ENCODE measurements at regions not wholly inside any gene's neighbourhood (a gene's known extent, or its start where the extent isn't known, plus 50 kb on each side); places are given as distances from the start of the nearest gene placed in this dataset.
"Not testable (repeated sequence)": the region's sequence is repeated elsewhere in the genome, so short reads cannot be mapped to it uniquely, and the experiment has no call there.

DNA sequence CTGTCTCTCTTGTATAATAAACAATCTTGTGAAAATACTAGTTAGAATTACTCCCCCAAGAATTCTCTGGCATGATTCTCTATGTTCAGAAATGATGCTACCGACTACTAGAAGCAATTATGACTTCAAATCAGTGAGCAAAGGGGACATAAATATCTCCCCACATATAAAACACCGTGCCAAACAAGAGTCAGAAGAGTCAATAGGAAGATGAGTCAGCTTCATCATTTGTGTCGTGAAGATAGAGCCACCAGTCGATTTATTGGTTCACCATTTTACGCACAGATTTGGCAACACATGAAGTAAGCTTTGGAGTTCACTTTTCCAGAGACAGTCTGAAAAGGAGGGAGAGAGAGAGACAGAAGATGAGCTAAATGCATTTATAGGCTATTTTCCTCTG, 650.9 kb downstream of the CCDC85A start:
- no peak overlapping the region for H3K27ac ChIP-seq (ENCODE audit: low read depth, low read length)
- no peaks in the 10 kb centered on the region for H3K27me3 ChIP-seq (ENCODE audit: control insufficient read depth in 3 of 3, insufficient read depth in 3 of 3, low read length in 3 of 3)
- no peaks in the 10 kb centered on the region for H3K9me3 ChIP-seq (ENCODE audit: control insufficient read depth in 3 of 3, low read length in 3 of 3)
- H3K4me1 ChIP-seq (ENCODE audit: control insufficient read depth in 3 of 3, insufficient read depth in 3 of 3, low read length in 3 of 3) = no peaks in the 10 kb centered on the region
- no peak overlapping the region for H3K4me3 ChIP-seq (ENCODE audit: low read length in 3 of 3)
- no peaks in the 10 kb centered on the region for H3K36me3 ChIP-seq (ENCODE audit: control insufficient read depth in 3 of 3, insufficient read depth in 3 of 3, low read length in 3 of 3)
- H3K9ac ChIP-seq (ENCODE audit: low read depth in 1 of 3, low read length in 3 of 3) = no peak overlapping the region

GRCh38 chr2:56840009-56840408, 656.2 kb downstream of the CCDC85A start:
- not testable (repeated sequence) for H3K9me3 ChIP-seq (ENCODE audit: control insufficient read depth in 3 of 3, low read length in 3 of 3); H3K27ac ChIP-seq (ENCODE audit: low read depth, low read length); H3K9ac ChIP-seq (ENCODE audit: low read depth in 1 of 3, low read length in 3 of 3); H3K4me3 ChIP-seq (ENCODE audit: low read length in 3 of 3); H3K27me3 ChIP-seq (ENCODE audit: control insufficient read depth in 3 of 3, insufficient read depth in 3 of 3, low read length in 3 of 3); H3K36me3 ChIP-seq (ENCODE audit: control insufficient read depth in 3 of 3, insufficient read depth in 3 of 3, low read length in 3 of 3); H3K4me1 ChIP-seq (ENCODE audit: control insufficient read depth in 3 of 3, insufficient read depth in 3 of 3, low read length in 3 of 3)

DNA sequence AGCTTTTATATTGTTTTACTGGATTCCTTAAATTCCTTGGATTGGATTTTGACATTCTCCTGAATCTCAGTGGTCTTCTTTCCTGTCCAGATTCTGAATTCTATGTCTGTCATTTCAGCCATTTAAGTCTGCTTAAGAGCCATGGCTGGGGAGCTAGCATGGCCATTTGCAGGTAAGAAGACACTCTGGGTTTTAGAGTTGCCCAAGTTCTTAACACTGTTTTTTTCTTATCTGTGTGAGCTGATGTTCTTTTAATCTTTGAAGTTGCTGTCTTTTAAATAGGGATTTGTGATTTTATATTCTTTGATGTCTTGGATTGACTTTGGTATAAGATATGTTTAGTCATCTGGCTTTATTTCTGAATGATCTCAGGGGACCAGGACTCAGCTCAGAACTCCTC, 677.2 kb downstream of the CCDC85A start:
- Histone ChIP-seq H3K36me3 (ENCODE audit: control insufficient read depth in 3 of 3, insufficient read depth in 3 of 3, low read length in 3 of 3) (no peaks in the 10 kb centered on the region), H3K4me3 (ENCODE audit: low read length in 3 of 3) (no peak overlapping the region), H3K27ac (ENCODE audit: low read depth, low read length) (no peak overlapping the region), H3K9me3 (ENCODE audit: control insufficient read depth in 3 of 3, low read length in 3 of 3) (no peaks in the 10 kb centered on the region), H3K27me3 (ENCODE audit: control insufficient read depth in 3 of 3, insufficient read depth in 3 of 3, low read length in 3 of 3) (no peaks in the 10 kb centered on the region), H3K4me1 (ENCODE audit: control insufficient read depth in 3 of 3, insufficient read depth in 3 of 3, low read length in 3 of 3) (no peaks in the 10 kb centered on the region), H3K9ac (ENCODE audit: low read depth in 1 of 3, low read length in 3 of 3) (no peak overlapping the region)

DNA sequence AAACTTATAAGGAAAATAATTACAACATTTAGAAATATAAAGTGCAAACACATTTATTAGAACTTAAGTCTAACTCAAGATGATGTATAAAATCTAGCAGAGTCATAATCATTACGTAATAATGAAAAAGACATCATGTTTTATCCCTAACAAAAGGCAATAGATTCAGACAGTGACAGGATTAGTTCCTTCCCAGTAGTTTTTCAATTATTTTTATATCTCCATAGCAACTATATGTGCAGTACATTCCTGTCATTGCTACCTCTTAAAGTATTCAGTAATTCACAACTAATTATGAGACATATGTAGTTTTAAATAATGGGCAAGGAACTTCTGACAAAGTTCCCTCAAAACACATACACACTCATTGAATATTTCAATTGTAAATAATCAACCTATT, 687.9 kb downstream of the CCDC85A start:
- H3K27me3 ChIP-seq (ENCODE audit: control insufficient read depth in 3 of 3, insufficient read depth in 3 of 3, low read length in 3 of 3) = no peaks in the 10 kb centered on the region
- H3K9me3 ChIP-seq (ENCODE audit: control insufficient read depth in 3 of 3, low read length in 3 of 3) = no peaks in the 10 kb centered on the region
- H3K36me3 ChIP-seq (ENCODE audit: control insufficient read depth in 3 of 3, insufficient read depth in 3 of 3, low read length in 3 of 3) = no peaks in the 10 kb centered on the region
- H3K27ac ChIP-seq (ENCODE audit: low read depth, low read length) = no peak overlapping the region
- H3K4me1 ChIP-seq (ENCODE audit: control insufficient read depth in 3 of 3, insufficient read depth in 3 of 3, low read length in 3 of 3) = no peaks in the 10 kb centered on the region
- H3K9ac ChIP-seq (ENCODE audit: low read depth in 1 of 3, low read length in 3 of 3) = no peak overlapping the region
- H3K4me3 ChIP-seq (ENCODE audit: low read length in 3 of 3) = no peak overlapping the region

DNA sequence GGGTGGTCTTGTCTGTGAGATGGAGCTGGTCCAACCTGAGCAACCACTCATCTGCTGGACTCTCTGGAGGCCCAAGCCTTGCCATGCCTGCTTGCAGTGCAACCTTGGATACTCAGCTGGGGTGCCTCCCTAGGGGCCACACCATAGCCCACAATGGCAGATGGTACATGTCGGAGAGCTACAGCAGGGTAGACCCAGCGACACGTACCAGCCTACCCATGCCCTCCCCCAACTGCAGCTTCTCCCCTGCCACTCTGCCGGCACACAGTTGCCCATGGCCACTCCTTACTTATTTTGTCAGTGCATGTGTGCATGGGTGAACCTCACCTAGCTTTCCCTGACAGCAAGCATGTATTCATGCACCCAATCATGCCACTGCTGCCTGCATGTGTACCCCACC, 690.9 kb downstream of the CCDC85A start:
- H3K9ac ChIP-seq (ENCODE audit: low read depth in 1 of 3, low read length in 3 of 3) = no peak overlapping the region
- no peaks in the 10 kb centered on the region for H3K27me3 ChIP-seq (ENCODE audit: control insufficient read depth in 3 of 3, insufficient read depth in 3 of 3, low read length in 3 of 3)
- H3K4me1 ChIP-seq (ENCODE audit: control insufficient read depth in 3 of 3, insufficient read depth in 3 of 3, low read length in 3 of 3) = no peaks in the 10 kb centered on the region
- no peaks in the 10 kb centered on the region for H3K36me3 ChIP-seq (ENCODE audit: control insufficient read depth in 3 of 3, insufficient read depth in 3 of 3, low read length in 3 of 3)
- no peaks in the 10 kb centered on the region for H3K9me3 ChIP-seq (ENCODE audit: control insufficient read depth in 3 of 3, low read length in 3 of 3)
- H3K27ac ChIP-seq (ENCODE audit: low read depth, low read length) = no peak overlapping the region
- no peak overlapping the region for H3K4me3 ChIP-seq (ENCODE audit: low read length in 3 of 3)

DNA sequence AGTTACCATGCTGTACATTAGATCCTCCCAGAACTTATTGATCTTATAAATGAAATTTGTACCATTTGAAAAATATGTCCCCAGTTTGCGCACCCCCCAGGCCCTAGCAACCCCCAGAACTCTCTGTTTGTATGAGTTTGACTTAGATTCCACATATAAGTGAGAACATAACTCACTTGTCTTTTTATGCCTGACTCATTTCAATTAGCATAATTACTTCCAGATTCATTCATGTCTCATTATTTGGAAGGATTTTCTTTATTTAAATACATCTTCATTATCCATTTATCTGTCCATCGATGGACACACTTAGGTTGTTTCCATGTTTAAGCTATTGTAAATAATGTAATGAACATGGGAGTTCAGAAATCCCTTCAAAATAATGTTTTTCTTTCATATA, 705.9 kb downstream of the CCDC85A start:
- Histone ChIP-seq H3K27ac (ENCODE audit: low read depth, low read length) (no peak overlapping the region), H3K4me3 (ENCODE audit: low read length in 3 of 3) (no peak overlapping the region), H3K4me1 (ENCODE audit: control insufficient read depth in 3 of 3, insufficient read depth in 3 of 3, low read length in 3 of 3) (no peaks in the 10 kb centered on the region), H3K9me3 (ENCODE audit: control insufficient read depth in 3 of 3, low read length in 3 of 3) (no peaks in the 10 kb centered on the region), H3K27me3 (ENCODE audit: control insufficient read depth in 3 of 3, insufficient read depth in 3 of 3, low read length in 3 of 3) (no peaks in the 10 kb centered on the region), H3K9ac (ENCODE audit: low read depth in 1 of 3, low read length in 3 of 3) (no peak overlapping the region), H3K36me3 (ENCODE audit: control insufficient read depth in 3 of 3, insufficient read depth in 3 of 3, low read length in 3 of 3) (no peaks in the 10 kb centered on the region)

- H3K9me3 ChIP-seq (ENCODE audit: control insufficient read depth in 3 of 3, low read length in 3 of 3) = no peaks in the 10 kb centered on the region
- H3K27me3 ChIP-seq (ENCODE audit: control insufficient read depth in 3 of 3, insufficient read depth in 3 of 3, low read length in 3 of 3) = no peaks in the 10 kb centered on the region
- H3K9ac ChIP-seq (ENCODE audit: low read depth in 1 of 3, low read length in 3 of 3) = no peak overlapping the region
- no peak overlapping the region for H3K27ac ChIP-seq (ENCODE audit: low read depth, low read length)
- no peaks in the 10 kb centered on the region for H3K4me1 ChIP-seq (ENCODE audit: control insufficient read depth in 3 of 3, insufficient read depth in 3 of 3, low read length in 3 of 3)
- H3K36me3 ChIP-seq (ENCODE audit: control insufficient read depth in 3 of 3, insufficient read depth in 3 of 3, low read length in 3 of 3) = no peaks in the 10 kb centered on the region
- H3K4me3 ChIP-seq (ENCODE audit: low read length in 3 of 3) = no peak overlapping the region
Measured at GRCh38 chr2:56892382-56892781, 708.6 kb downstream of the CCDC85A start.

DNA sequence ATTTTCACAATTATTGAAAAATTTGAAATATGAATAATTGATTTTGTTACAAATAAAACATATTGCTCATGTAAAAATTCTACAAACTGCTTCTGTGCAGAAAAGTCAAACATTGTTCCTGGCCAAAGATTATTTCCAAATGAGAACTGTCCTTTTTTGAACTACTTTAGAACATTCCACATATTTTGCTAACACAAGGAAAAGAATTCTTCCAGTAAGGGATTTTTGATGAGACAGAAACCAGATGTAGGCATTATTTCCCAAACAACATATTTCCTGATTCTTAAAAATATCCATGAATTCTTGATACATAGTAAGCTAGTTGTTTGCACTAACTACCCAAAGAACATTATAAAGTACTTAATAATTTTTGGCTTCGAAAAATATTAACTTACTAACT, 715.2 kb downstream of the CCDC85A start:
- Histone ChIP-seq H3K36me3 (ENCODE audit: control insufficient read depth in 3 of 3, insufficient read depth in 3 of 3, low read length in 3 of 3) (no peaks in the 10 kb centered on the region), H3K9me3 (ENCODE audit: control insufficient read depth in 3 of 3, low read length in 3 of 3) (peaks cover 0 to 3% (median 0%) of the 10 kb centered on the region in 3 donors), H3K27me3 (ENCODE audit: control insufficient read depth in 3 of 3, insufficient read depth in 3 of 3, low read length in 3 of 3) (no peaks in the 10 kb centered on the region), H3K4me3 (ENCODE audit: low read length in 3 of 3) (no peak overlapping the region), H3K27ac (ENCODE audit: low read depth, low read length) (no peak overlapping the region), H3K4me1 (ENCODE audit: control insufficient read depth in 3 of 3, insufficient read depth in 3 of 3, low read length in 3 of 3) (no peaks in the 10 kb centered on the region), H3K9ac (ENCODE audit: low read depth in 1 of 3, low read length in 3 of 3) (no peak overlapping the region)

- Histone ChIP-seq H3K9me3 (ENCODE audit: control insufficient read depth in 3 of 3, low read length in 3 of 3) (no peaks in the 10 kb centered on the region), H3K27me3 (ENCODE audit: control insufficient read depth in 3 of 3, insufficient read depth in 3 of 3, low read length in 3 of 3) (no peaks in the 10 kb centered on the region), H3K27ac (ENCODE audit: low read depth, low read length) (no peak overlapping the region), H3K36me3 (ENCODE audit: control insufficient read depth in 3 of 3, insufficient read depth in 3 of 3, low read length in 3 of 3) (no peaks in the 10 kb centered on the region), H3K4me3 (ENCODE audit: low read length in 3 of 3) (no peak overlapping the region), H3K9ac (ENCODE audit: low read depth in 1 of 3, low read length in 3 of 3) (no peak overlapping the region), H3K4me1 (ENCODE audit: control insufficient read depth in 3 of 3, insufficient read depth in 3 of 3, low read length in 3 of 3) (no peaks in the 10 kb centered on the region)
Measured at GRCh38 chr2:56912490-56912889, 728.7 kb downstream of the CCDC85A start.

DNA sequence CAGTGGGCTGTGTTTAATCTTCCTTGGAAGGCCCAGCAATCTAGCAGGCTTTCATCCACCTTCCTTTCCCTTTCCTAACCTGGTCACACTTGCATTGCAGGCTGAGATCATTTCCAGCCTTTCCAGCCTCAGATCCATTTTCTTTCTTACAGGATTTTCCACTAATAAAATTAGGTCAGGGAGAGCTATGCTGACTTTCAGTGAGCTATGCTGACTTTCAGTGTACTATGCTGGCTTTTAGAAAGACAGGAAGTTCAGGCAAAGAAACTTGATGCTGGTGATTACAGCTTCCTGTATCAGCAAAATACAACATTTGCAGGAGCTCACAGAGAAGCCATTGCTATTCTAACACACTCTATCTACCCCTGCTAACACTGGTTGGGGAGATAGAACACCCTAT, 735.0 kb downstream of the CCDC85A start:
- Histone ChIP-seq H3K9me3 (ENCODE audit: control insufficient read depth in 3 of 3, low read length in 3 of 3) (no peaks in the 10 kb centered on the region), H3K27ac (ENCODE audit: low read depth, low read length) (no peak overlapping the region), H3K27me3 (ENCODE audit: control insufficient read depth in 3 of 3, insufficient read depth in 3 of 3, low read length in 3 of 3) (no peaks in the 10 kb centered on the region)

GRCh38 chr2:56933976-56934375, 750.2 kb downstream of the CCDC85A start:
- Histone ChIP-seq H3K27me3 (ENCODE audit: control insufficient read depth in 3 of 3, insufficient read depth in 3 of 3, low read length in 3 of 3) (no peaks in the 10 kb centered on the region), H3K9me3 (ENCODE audit: control insufficient read depth in 3 of 3, low read length in 3 of 3) (no peaks in the 10 kb centered on the region), H3K27ac (ENCODE audit: low read depth, low read length) (no peak overlapping the region), H3K36me3 (ENCODE audit: control insufficient read depth in 3 of 3, insufficient read depth in 3 of 3, low read length in 3 of 3) (no peaks in the 10 kb centered on the region), H3K4me1 (ENCODE audit: control insufficient read depth in 3 of 3, insufficient read depth in 3 of 3, low read length in 3 of 3) (no peaks in the 10 kb centered on the region), H3K9ac (ENCODE audit: low read depth in 1 of 3, low read length in 3 of 3) (no peak overlapping the region), H3K4me3 (ENCODE audit: low read length in 3 of 3) (no peak overlapping the region)

More for the DNA sequence above, 735.0 kb downstream of the CCDC85A start:
- Histone ChIP-seq H3K36me3 (ENCODE audit: control insufficient read depth in 3 of 3, insufficient read depth in 3 of 3, low read length in 3 of 3) (no peaks in the 10 kb centered on the region), H3K9ac (ENCODE audit: low read depth in 1 of 3, low read length in 3 of 3) (no peak overlapping the region), H3K4me1 (ENCODE audit: control insufficient read depth in 3 of 3, insufficient read depth in 3 of 3, low read length in 3 of 3) (no peaks in the 10 kb centered on the region), H3K4me3 (ENCODE audit: low read length in 3 of 3) (no peak overlapping the region)
